HG02885 (cell line): ENCODE measurements at regions not wholly inside any gene's neighbourhood (a gene's known extent, or its start where the extent isn't known, plus 50 kb on each side); places are given as distances from the start of the nearest gene placed in this dataset.

Experiments used
- ATAC-seq: cut with Tn5 transposase; IDR thresholded peaks from one replicate; pipeline ENCODE4 v1.9.1; 2021; ENCODE audit warnings: mild to moderate bottlenecking; ENCODE audit not compliant: unreplicated experiment, poor library complexity

DNA sequence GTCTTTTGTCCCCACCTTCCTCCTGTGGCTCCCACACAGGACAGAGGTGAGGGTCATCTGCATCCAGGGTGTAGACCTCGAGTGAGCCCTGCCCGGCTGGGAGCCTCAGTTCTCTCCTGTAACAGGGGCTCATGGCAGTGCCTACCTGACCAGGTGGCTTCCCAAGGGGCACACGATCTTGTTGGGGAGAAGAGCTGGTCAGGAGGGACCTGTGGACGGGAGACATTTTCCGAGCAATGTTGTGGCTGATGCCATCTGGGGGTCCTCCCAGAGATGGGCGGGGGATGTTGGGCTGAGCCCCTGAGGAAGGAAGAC is 51.9 kb downstream of the CEBPB start:
- ATAC-seq = no peak

- ATAC-seq = no peak
These were observed 52.4 kb downstream of the CEBPB start for GRCh38 chr20:50242863-50243609.

- no peak for ATAC-seq
These were observed 53.2 kb downstream of the CEBPB start for GRCh38 chr20:50243610-50244351.

DNA sequence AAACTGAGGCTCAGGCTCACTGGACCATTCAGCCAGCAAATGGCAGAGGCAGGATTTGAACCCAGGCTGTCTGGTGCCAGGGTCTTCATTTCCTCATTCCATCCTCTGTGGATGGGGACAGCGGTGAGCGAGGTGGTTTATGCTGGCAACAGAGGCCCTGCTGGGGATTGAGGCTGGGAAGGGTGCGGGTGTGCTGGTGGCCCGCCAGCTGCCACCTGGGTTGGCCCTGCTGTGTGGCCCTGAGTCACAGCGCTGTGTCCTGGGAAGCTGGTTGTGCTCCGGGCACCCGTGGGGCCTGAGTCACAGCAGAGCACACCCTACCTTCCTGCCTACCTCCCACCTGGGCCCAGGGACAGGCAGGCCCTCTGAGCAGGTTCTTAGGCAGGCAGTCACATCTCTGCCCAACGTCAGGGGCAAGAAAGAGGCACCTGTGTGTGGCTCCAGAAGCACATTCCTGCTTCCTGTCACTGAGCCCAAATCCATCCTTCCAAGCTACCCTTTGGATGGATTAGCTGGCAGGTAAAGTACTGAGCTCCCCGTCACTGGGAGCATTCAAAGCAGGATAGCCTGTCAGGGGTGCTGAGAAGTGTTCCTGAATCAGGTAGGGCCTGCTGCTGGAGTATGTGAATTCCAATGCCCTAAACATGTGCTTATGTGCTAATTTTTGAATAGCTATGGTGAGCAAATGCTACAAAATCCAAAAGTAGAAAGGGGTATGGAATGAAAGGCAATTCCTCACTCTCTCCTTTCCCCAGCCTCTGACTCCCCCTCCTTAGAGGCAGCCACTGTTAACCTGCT is 53.9 kb downstream of the CEBPB start:
- no peak for ATAC-seq

GRCh38 chr20:50245498-50246366 is 55.1 kb downstream of the CEBPB start:
- no peak for ATAC-seq

DNA sequence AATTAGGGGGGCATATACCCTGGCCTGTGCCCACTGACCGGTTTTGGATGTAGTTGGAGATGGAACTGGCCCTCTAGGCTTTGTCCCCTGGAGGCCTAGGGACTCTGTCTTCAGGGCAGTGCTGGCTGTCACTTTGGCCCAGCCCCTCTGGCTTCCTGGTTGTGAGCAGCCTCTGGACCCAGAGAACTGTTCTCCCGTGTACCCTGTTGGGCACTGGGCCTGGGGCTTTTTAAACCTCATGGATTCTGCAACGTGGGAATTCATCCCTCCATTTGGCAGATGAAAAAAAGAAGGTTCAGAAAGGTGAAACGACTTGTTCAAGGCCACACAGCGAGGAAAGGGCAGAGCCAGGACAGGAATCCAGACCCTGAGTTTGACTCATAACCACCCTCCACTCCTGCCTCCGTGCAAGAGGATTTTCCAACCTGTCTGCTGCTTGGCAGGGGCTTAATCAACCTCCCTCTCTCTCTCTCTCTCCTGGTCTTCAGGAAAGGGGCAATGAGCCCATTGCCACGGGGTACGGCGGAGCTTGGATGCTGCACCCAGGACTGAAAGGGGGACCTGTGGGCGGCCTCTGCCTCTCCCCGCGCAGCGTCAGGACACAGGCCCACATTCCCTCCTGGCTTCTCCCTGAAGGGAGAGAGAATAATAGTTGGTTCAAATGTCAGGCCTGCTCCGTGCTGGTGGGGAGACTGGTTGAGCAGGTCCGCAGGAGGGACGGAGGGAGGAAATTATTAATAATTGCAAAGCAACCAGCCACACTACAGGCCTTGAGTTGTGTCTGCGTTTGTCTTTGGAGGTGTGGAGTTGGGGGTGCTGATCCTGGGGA is 56.0 kb downstream of the CEBPB start:
- ATAC-seq = no peak

GRCh38 chr20:50247196-50248094 is 56.8 kb downstream of the CEBPB start:
- no peak for ATAC-seq

DNA sequence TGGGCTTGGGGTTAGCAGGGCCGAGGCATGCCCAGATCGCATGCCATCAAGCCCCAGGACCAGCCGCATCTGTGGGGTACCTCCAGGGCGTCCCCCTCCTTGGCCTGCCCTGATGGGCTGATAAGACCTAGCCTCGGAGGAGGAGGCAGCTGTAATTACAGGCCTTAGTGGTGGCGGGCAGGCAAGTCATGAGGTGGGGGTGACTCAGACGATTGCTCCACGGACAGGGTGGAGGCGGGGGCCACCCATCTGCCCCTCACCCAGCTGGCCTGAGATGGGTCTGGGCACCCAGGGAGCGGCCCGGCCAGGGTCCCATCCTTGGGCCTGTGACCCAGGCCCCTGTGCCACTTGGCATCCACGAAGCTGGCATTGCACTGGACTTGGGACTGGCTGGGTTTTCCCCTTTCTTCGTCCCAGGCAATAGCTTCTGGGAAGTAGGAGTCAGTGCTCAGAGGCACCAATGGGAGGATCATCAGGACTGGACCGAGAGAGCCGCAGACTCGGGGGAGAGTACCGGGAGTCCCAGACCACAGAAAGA is 57.5 kb downstream of the CEBPB start:
- no peak for ATAC-seq

- no peak for ATAC-seq
These were observed 59.1 kb downstream of the CEBPB start for GRCh38 chr20:50249447-50250388.

GRCh38 chr20:50250679-50251382 is 60.2 kb downstream of the CEBPB start:
- ATAC-seq = no peak

DNA sequence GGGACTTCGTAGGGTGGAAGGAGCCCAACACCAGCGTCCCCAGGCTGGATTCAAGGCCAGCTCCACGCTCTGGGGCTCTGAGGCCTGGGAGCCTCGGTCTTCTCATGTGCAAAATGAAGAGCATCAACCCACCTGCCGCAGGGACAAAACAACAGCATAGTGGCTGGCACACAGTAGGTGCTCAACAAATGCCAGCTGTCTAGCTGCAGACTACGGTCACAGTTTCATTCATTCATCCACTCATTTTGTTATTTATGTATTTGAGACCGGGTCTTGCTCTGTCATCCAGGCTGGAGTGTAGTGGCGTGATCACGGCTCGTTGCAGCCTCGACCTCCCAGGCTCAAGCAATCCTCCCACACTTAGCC is 60.7 kb downstream of the CEBPB start:
- ATAC-seq = no peak

- no peak for ATAC-seq
These were observed 61.4 kb downstream of the CEBPB start for GRCh38 chr20:50251992-50252511.

DNA sequence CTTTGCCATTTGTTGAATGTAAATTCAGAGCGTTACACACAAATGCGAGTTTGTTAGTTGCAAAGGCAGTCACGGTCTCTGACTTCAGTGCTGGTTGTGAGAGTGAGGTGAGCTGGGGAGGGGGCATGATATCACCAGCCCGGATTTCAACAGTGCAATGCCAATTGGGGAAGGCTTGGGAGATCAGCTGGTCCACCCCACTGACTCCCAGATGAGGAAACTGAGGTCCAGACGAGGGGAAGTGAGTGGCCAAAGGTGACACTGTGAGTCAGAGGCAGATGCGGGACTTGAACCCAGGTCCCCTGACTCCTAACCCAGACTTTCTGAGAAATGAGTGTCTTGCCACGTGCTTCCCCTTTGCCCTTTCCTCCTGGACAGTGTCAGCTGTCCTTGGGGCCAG is 62.1 kb downstream of the CEBPB start:
- ATAC-seq = no peak

GRCh38 chr20:50253101-50253500 is 62.5 kb downstream of the CEBPB start:
- ATAC-seq = no peak

- ATAC-seq = no peak
These were observed 63.9 kb downstream of the CEBPB start for GRCh38 chr20:50254466-50255079.

DNA sequence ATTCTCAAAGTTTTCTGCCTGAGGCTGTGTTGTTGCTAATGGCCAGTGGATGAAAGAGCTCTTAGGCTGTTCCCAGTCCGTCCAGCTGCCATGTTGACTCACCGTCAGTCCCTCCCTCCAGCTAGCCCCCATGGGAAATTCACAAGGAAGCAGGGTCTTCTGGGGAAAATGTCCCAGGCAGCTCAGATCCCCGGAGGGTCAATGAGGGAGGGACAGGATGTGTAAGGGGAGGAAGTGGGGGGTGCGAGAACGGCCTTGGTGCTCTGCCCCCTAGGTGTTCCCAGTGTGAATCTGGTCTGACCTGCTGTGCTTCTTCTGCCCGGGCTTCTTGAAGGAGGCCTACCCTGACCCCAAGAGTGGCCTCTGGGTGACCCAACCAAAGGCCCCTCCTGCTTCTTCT is 65.9 kb downstream of the CEBPB start:
- no peak for ATAC-seq
